Stimulated activated naive CD8-positive, alpha-beta T cell treated with anti-CD3 and anti-CD28 coated beads, Interleukin-15, Interleukin-2, amounts not matched to agents 100 ng/mL and 50 ng/mL, for 24 hours (primary cell): ENCODE measurements at regions not wholly inside any gene's neighbourhood (a gene's known extent, or its start where the extent isn't known, plus 50 kb on each side); places are given as distances from the start of the nearest gene placed in this dataset.

ENCODE experiments used
- H3K27ac Mint-ChIP-seq: one replicate; pipeline ENCODE4 v1.8.0; 2021; ENCODE audit warnings: mild to moderate bottlenecking, mixed read lengths
- H3K27me3 Mint-ChIP-seq: one replicate; pipeline ENCODE4 v1.8.0; 2021; ENCODE audit warnings: mixed read lengths
- H3K36me3 Mint-ChIP-seq: one replicate; pipeline ENCODE4 v1.8.0; 2021; ENCODE audit warnings: low read depth, mixed read lengths
- H3K4me1 Mint-ChIP-seq: one replicate; pipeline ENCODE4 v1.8.0; 2021; ENCODE audit warnings: low read depth, mixed read lengths
- H3K4me3 Mint-ChIP-seq: one replicate; pipeline ENCODE4 v1.8.0; 2021; ENCODE audit warnings: mild to moderate bottlenecking, mixed read lengths
- H3K9me3 Mint-ChIP-seq: one replicate; pipeline ENCODE4 v1.8.0; 2021; ENCODE audit warnings: mixed read lengths

DNA sequence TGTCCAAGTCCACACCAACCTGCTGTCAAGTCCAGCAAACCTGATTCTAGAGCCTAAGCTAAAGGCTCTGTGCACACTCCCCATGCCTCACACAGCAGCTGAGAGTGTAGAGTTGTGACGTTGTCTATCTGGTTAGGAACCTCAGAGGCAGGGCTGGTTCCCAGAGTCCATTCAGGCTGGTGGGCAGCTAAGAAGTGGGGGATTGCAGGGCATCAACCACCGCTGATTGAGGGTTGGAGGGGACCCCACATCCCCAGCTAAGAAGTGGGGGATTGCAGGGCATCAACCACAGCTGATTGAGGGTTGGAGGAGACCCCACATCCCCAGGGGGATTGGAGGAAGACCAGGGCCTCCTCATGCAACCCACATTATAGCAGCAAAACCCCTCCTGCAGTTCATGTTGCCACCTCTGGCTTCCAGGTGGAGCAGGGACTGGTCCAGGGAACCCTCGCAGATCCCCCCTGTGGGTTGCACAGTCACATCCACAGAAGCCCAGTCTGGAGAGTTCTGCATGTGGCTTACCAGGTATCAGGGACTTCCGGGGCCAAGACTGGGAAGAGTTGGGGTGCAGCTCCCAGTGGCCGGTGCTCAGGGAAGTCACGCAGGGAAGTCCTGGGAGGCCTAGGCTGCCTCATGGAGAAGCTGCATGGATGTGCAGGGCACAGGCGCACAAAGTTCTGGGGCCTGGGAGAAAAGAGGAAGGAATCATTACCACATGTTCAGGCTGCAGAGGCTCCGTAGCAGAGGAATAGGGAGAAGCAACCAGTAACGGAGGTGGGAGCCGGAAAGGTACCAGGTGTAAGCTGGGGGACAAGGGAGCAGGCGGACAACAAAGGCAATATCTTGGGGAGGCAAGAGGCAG, 71.4 kb upstream of the PCSK6 start:
- Mint-ChIP-seq H3K4me3 (no peak overlapping the region), H3K36me3 (no peaks in the 10 kb centered on the region), H3K4me1 (no peaks in the 10 kb centered on the region), H3K9me3 (no peaks in the 10 kb centered on the region), H3K27me3 (peaks cover 4% of the 10 kb centered on the region), H3K27ac (no peak overlapping the region)

GRCh38 chr15:101559952-101560351, 70.4 kb upstream of the PCSK6 start:
- Mint-ChIP-seq H3K27ac (no peak overlapping the region), H3K27me3 (peaks cover 4% of the 10 kb centered on the region), H3K4me1 (no peaks in the 10 kb centered on the region), H3K36me3 (no peaks in the 10 kb centered on the region), H3K4me3 (no peak overlapping the region), H3K9me3 (no peaks in the 10 kb centered on the region)

GRCh38 chr15:101558221-101558941, 68.9 kb upstream of the PCSK6 start:
- no peaks in the 10 kb centered on the region for H3K9me3 Mint-ChIP-seq
- no peaks in the 10 kb centered on the region for H3K4me1 Mint-ChIP-seq
- H3K27ac Mint-ChIP-seq = no peak overlapping the region
- H3K27me3 Mint-ChIP-seq = no peaks in the 10 kb centered on the region
- H3K36me3 Mint-ChIP-seq = no peaks in the 10 kb centered on the region
- no peak overlapping the region for H3K4me3 Mint-ChIP-seq

DNA sequence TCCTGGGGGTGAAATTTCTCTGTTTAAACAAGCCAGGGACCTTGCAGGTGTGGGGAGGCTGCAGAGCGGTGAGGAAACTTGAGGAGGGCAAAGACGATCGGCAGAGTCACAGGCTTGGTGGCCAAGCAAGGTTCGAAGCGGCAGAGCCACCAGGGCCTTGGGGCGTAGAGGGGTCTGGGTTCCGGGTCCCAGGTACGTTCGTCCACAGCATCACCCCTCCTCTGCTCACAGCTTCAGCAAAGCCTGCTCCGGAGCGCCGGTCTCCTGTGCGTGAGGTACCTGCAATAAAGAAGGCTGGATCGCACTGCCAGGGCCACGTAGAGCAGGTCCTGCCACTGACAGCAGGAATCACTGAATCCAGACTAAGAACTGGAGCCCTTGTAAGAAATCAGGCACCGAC, 66.8 kb upstream of the PCSK6 start:
- Mint-ChIP-seq H3K4me3 (no peak overlapping the region), H3K27me3 (peaks cover under 1% of the 10 kb centered on the region), H3K27ac (no peak overlapping the region), H3K4me1 (no peaks in the 10 kb centered on the region), H3K36me3 (no peaks in the 10 kb centered on the region), H3K9me3 (no peaks in the 10 kb centered on the region)

- Mint-ChIP-seq H3K36me3 (no peaks in the 10 kb centered on the region), H3K9me3 (no peaks in the 10 kb centered on the region), H3K4me3 (no peak overlapping the region), H3K4me1 (no peaks in the 10 kb centered on the region), H3K27me3 (peaks cover 8% of the 10 kb centered on the region), H3K27ac (no peak overlapping the region)
These were observed 64.8 kb upstream of the PCSK6 start for GRCh38 chr15:101554115-101554915.

- no peaks in the 10 kb centered on the region for H3K4me1 Mint-ChIP-seq
- H3K27ac Mint-ChIP-seq = no peak overlapping the region
- no peaks in the 10 kb centered on the region for H3K36me3 Mint-ChIP-seq
- H3K4me3 Mint-ChIP-seq = no peak overlapping the region
- no peaks in the 10 kb centered on the region for H3K9me3 Mint-ChIP-seq
- peaks cover 19% of the 10 kb centered on the region for H3K27me3 Mint-ChIP-seq
These were observed 62.4 kb upstream of the PCSK6 start for GRCh38 chr15:101551696-101552591.

DNA sequence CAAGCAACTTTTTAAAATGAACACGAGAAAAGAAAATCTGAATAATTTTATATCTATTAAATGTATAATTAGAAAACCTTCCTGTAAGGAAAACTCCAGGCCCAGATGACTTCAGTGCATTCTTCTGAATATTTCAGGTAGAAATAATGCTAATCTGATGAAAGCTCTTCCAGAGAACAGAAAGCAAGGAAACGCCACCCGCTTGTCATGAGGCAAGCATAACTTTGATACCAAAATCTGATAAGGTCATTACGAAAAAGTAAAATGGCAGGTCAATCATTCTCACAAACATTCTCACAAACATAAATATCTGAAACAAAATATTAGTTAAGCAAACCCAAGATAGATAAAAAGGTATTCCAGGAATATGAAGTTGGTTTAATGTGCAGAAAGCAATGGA, 60.6 kb upstream of the PCSK6 start:
- Mint-ChIP-seq H3K27me3 (peaks cover 24% of the 10 kb centered on the region), H3K9me3 (no peaks in the 10 kb centered on the region), H3K36me3 (no peaks in the 10 kb centered on the region), H3K27ac (no peak overlapping the region), H3K4me1 (no peaks in the 10 kb centered on the region), H3K4me3 (no peak overlapping the region)

DNA sequence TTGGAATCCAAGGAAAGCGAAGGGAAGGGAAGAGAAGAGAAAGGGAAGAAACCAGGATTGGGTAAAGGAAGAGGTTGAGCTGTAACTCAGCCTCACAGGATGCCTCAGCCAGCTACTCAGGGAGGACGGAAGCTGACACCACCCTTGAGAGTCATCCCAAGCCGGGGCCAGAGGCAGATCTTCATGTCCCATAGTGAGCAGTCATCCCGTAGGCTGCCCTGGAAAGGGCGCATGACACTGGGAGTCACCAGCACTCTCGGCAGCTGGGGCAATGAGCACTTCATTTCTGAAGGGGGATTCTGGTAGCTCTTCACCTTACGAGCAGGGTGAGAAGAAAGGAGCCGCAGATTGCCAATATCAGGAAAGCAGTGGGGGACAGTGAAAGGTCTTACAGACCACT, 60.1 kb upstream of the PCSK6 start:
- H3K27me3 Mint-ChIP-seq = peaks cover 25% of the 10 kb centered on the region
- H3K4me3 Mint-ChIP-seq = no peak overlapping the region
- no peaks in the 10 kb centered on the region for H3K36me3 Mint-ChIP-seq
- no peak overlapping the region for H3K27ac Mint-ChIP-seq
- no peaks in the 10 kb centered on the region for H3K4me1 Mint-ChIP-seq
- no peaks in the 10 kb centered on the region for H3K9me3 Mint-ChIP-seq

DNA sequence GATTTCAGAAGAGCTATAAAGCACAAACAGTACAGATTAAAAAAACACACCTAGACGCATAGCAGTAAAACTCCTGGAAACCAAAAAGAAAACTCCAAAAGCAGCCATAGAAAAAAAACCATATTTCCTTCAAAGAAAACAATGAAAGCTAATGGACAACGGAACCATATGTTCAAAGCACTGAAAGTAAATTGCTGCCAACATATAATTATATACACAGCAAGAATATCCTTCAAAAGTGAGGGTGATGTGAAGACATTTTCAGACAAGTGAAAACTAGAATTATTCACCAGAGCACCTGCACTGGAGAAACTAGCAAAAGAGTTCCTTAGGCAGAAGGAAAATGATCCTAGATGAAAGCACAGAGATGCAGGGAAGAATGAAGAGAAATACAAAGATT, 58.2 kb upstream of the PCSK6 start:
- Mint-ChIP-seq H3K27ac (no peak overlapping the region), H3K27me3 (peaks cover 33% of the 10 kb centered on the region), H3K36me3 (no peaks in the 10 kb centered on the region), H3K4me3 (no peak overlapping the region), H3K9me3 (no peaks in the 10 kb centered on the region), H3K4me1 (no peaks in the 10 kb centered on the region)

GRCh38 chr15:101545548-101546505, 56.3 kb upstream of the PCSK6 start:
- Mint-ChIP-seq H3K36me3 (no peaks in the 10 kb centered on the region), H3K9me3 (no peaks in the 10 kb centered on the region)

GRCh38 chr15:101544613-101544945, 55.1 kb upstream of the PCSK6 start:
- no peaks in the 10 kb centered on the region for H3K4me1 Mint-ChIP-seq
- no peaks in the 10 kb centered on the region for H3K36me3 Mint-ChIP-seq
- no peak overlapping the region for H3K4me3 Mint-ChIP-seq
- no peak overlapping the region for H3K27ac Mint-ChIP-seq
- no peaks in the 10 kb centered on the region for H3K9me3 Mint-ChIP-seq
- H3K27me3 Mint-ChIP-seq = peaks cover 28% of the 10 kb centered on the region

More at GRCh38 chr15:101545548-101546505, 56.3 kb upstream of the PCSK6 start:
- Mint-ChIP-seq H3K27me3 (peaks cover 29% of the 10 kb centered on the region), H3K4me1 (no peaks in the 10 kb centered on the region), H3K27ac (no peak overlapping the region), H3K4me3 (no peak overlapping the region)

DNA sequence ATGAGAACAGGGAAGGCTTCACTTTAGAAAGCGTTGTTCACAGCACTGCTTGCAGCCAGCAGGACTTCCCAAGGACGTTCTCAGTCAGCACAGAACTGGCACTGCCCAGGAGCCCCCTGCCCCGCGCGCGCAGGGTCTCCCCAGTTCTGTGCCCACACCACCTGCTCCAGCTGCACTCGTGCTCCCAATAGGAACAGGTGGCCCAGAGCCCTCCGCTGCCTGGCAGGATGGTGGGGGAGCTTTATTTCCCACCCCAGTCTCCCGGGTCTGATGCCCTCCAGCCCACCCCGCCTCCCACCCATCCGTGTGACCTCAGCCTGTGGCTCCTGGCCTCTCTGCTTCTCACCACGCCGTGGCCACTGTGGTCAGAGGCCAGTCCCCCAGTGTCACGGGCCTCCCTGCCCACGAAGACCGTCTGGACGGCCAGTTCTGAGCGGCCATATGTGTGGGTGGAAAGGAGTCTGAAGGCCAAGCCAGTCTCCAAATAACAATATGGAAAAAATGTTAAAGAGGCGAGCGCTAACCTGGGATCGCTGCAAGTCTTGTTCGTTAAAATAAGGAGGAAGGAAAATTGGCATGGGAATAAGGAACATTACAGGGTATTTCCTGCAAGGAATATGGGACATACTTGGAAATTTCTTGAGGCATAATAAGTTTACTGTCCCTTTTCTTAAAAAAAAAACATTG, 54.6 kb upstream of the PCSK6 start:
- Mint-ChIP-seq H3K27ac (no peak overlapping the region), H3K36me3 (no peaks in the 10 kb centered on the region), H3K4me3 (no peak overlapping the region), H3K9me3 (peaks cover 2% of the 10 kb centered on the region), H3K27me3 (peaks cover 22% of the 10 kb centered on the region), H3K4me1 (no peaks in the 10 kb centered on the region)

GRCh38 chr15:101543431-101543830, 53.9 kb upstream of the PCSK6 start:
- H3K9me3 Mint-ChIP-seq = peaks cover 3% of the 10 kb centered on the region
- no peaks in the 10 kb centered on the region for H3K4me1 Mint-ChIP-seq
- H3K36me3 Mint-ChIP-seq = no peaks in the 10 kb centered on the region
- peaks cover 22% of the 10 kb centered on the region for H3K27me3 Mint-ChIP-seq
- no peak overlapping the region for H3K27ac Mint-ChIP-seq
- no peak overlapping the region for H3K4me3 Mint-ChIP-seq
